ENCODE measurements at regions not wholly inside any gene's neighbourhood (a gene's known extent, or its start where the extent isn't known, plus 50 kb on each side); places are given as distances from the start of the nearest gene placed in this dataset.
"Not testable (repeated sequence)": the region's sequence is repeated elsewhere in the genome, so short reads cannot be mapped to it uniquely, and the experiment has no call there.

DNA sequence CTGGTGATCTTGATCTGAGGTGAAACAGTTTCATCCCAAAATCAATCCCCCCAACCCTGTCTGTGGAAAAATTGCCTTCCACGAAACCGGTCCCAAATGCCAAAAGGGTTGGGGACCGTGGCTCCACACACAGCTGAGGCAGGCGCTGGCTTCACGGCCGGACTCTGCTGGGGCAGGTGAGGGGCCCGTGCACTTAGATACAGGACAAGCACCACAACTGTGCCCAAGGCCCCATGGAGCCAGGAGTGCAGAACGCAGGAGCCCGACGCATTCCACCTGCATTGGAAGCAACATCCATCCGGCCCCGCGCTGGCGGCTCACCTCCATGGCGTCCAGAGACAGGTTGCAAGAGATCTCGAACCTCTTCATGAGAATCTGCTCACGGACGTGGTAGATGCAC lies 5384.4 kb upstream of the TPTE start:
- not testable (repeated sequence) for H3K27ac Mint-ChIP-seq, H3K9me3 Mint-ChIP-seq, H3K4me3 Mint-ChIP-seq, H3K36me3 Mint-ChIP-seq, H3K4me1 Mint-ChIP-seq, H3K27me3 Mint-ChIP-seq

DNA sequence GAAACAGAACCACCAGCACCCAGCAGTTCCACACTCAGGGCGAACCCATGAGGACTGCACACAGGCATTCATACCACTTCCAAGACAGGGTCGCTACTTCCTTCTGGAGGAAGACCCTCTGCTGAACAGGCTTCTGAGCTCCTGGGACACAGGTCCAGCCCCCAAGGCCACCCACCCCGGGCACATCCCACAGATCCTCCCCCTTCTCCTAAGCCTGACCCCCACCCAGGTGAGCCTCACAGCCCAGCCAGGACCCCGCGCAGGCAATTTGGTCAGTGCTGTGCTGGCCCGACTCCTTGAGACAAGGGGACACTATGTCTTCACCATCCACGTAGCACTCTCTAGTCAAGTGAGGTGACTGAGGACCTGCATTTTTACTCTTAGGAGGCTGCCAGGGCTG lies 5382.7 kb upstream of the TPTE start:
- H3K4me1 Mint-ChIP-seq, H3K36me3 Mint-ChIP-seq, H3K4me3 Mint-ChIP-seq, H3K27me3 Mint-ChIP-seq, H3K9me3 Mint-ChIP-seq, H3K27ac Mint-ChIP-seq: not testable (repeated sequence)

DNA sequence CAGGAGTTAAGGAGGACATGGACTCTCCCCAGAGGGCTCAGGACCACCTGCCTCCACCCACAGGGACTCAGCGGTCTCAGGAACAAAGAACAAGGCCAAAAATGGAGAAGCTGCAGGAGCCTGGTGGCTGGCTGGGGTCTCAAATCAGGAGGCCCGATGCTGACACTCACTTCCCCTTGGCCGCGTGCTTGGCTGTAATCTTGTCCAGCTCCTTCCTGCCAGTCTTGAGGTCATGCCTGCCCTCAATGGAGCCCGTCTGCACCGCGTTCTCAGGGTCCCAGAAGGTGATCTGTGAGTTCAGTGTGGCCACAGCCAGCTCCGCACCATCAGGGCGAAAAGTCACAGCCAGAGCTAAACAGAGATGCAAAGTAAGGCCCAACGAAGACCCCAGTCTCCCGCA lies 5381.9 kb upstream of the TPTE start:
- H3K9me3 Mint-ChIP-seq, H3K4me1 Mint-ChIP-seq, H3K4me3 Mint-ChIP-seq, H3K36me3 Mint-ChIP-seq, H3K27ac Mint-ChIP-seq, H3K27me3 Mint-ChIP-seq: not testable (repeated sequence)

DNA sequence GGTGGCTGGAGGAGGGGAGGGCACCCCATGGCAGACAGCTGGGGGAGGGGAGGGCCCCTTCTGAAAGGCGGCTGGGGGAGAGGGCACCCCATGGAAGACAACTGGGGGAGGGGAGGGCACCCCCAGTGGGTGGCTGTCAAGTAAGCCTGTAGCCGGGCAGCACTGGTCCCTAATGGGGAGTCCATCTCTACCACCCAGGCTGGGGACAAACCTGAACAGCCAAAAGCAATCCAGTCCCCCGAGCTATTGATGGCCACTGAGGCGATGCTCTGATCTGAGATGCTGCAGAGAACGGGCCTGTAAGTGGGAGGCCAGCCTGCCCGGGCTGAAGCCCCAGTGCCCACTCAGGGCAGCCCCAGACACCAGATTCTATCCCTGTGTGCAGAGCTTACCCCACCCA lies 5378.4 kb upstream of the TPTE start:
- H3K4me3 Mint-ChIP-seq, H3K27me3 Mint-ChIP-seq, H3K9me3 Mint-ChIP-seq, H3K27ac Mint-ChIP-seq, H3K4me1 Mint-ChIP-seq, H3K36me3 Mint-ChIP-seq: not testable (repeated sequence)

DNA sequence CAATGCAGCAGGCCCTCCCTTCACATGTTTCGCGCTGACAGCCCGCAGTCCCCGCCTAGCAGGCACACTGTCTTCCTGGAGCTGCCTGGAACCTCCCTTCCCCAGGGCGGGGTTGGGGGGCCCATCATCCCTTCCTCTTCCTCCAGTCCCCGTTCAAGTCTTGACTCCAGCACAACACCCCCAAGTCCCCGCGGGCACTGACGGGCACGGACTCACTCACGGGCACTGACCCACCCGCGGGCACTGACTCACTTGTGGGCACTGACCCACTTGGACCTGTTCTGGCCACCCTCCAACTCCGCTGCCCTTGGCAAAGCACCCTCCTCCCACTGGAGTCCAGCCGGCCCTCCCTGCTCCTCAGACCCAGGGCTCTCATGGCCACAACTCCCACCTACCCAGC lies 5376.7 kb upstream of the TPTE start:
- H3K9me3 Mint-ChIP-seq, H3K4me3 Mint-ChIP-seq, H3K27me3 Mint-ChIP-seq, H3K4me1 Mint-ChIP-seq, H3K27ac Mint-ChIP-seq, H3K36me3 Mint-ChIP-seq: not testable (repeated sequence)

DNA sequence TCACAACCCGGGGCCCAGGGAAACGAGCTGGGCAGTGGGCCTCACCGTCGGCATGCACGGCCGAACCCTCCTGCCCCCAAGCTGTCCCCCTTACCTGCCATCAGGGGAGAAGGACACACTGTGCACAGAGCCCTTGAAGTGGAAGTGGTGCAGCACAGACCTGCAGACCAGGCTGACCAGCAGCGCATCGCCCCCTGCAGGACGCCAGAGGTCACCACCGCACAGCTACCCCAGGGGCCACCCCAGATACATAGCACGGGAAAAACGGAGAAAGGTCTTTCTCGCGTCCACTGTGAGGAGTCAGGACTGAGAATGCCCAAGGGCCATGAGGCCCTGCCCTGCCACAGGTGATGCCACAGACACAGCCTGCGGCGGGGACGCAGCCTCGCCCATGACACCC lies 5373.7 kb upstream of the TPTE start:
- H3K27me3 Mint-ChIP-seq, H3K27ac Mint-ChIP-seq, H3K4me3 Mint-ChIP-seq, H3K36me3 Mint-ChIP-seq, H3K4me1 Mint-ChIP-seq, H3K9me3 Mint-ChIP-seq: not testable (repeated sequence)

DNA sequence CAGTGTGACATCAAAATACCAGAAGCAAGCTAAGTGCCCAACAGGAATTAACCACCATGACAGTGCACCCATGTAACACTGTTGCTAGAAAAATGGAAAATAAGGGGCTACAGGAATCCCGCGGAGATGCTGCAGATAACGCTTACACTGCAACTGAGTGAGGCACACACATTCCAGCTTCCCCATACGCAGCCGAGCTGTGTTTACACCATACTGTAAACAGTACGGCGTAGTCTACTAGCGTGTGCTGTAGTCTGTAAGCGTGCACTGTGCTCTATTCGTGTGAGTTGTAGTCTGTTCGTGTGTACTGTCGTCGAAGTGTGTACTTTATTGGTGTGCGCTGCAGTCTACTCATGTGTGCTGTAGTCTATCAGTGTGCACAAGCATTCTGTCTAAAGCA lies 5372.2 kb upstream of the TPTE start:
- not testable (repeated sequence) for H3K27me3 Mint-ChIP-seq, H3K4me3 Mint-ChIP-seq, H3K4me1 Mint-ChIP-seq, H3K27ac Mint-ChIP-seq, H3K36me3 Mint-ChIP-seq, H3K9me3 Mint-ChIP-seq

DNA sequence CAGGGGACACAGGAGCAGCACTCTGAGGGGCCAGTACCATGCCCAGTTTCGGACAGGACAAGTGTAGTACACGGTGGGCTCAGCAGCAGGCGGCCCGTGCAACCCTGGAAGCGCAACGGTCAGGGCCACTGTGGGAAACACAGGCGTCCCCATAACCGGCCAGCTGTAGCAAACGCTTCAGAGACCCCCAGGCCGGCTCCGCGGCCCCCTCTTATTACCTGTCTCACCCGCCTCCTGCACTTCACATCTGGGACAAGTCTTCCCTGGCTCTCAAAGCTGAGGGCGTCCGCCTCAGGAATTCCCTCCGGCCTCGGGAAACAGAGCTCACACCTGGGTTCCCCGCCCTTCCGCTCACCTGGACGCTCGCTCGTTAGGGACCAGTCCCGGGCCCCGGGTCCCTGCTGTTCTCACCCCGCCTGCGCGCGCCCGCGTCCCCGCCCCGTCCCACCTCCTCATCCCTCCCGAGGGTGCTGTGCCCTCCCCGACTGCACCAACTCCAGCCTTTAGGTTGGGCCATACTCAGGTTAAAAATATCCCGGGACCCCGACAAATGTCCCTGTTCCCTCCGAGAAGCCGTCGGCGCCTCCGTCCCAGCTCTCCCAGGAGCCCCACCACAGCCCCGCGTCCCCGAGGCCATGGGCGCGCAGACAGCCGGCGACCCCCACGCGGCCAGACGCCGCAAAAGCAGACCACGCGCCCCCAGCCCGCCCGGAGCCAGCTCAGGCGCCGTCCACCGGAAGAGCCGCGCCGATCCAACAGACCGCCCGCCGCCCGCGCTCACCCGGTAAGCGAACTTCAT lies 5367.3 kb upstream of the TPTE start:
- not testable (repeated sequence) for H3K4me3 Mint-ChIP-seq, H3K36me3 Mint-ChIP-seq, H3K4me1 Mint-ChIP-seq, H3K27me3 Mint-ChIP-seq, H3K27ac Mint-ChIP-seq, H3K9me3 Mint-ChIP-seq

DNA sequence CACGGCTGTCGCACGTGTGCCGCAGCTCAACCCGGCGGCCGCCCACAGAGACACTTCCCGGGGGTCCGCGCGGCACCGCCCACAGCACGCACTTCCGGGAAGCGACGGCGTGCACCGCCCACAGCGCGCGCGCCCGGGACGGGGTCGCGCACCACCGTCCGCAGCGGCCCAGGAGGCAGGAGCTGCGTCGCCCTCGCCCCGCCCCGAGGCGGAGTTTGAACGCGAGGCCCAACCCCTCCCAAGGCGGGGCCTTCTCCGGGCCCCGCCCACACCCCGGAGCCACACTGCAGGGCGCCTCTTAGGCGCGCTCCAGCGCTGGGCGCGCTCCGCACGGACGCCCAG lies 5366.8 kb upstream of the TPTE start:
- H3K36me3 Mint-ChIP-seq = not testable (repeated sequence)

DNA sequence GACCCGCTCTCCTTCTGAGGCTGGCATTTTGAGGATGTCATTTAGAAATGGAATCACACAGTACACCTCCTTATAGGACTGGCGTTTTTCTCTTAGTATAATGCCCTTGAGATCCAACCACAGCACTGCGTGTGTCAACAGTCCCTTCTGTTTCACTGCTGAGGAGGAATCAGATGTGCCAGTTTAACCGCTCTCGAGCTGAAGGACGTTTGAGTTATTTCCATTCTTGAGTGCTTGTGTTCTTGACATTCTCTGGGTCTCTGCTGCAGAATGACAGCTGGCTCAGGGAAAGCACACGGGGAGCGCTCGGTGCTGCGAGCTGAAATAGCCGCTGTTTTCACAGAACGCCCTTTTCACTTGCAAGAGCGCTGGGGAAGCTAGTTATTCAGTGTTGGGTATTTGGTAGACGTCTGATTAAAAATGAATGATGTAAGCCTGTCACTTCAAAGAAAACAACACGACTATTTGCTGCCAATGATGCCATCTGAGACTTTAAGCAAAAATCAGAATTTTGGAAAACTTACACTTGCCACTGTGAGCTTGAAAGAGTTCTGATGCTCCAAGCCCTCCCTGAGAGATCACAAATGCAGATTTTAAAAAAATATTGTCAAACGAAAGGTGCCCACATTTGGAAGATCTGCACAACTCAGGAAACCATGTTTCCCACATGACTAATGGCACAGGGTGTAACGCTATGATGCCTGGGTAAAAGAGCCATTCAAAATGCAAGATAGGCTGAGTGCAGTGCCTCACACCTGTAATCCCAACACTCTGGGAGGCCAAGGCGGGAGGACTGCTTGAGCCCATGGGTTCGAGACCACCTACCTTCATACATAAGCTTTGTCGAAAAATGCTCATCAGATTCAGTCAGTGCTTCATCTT lies 5358.4 kb upstream of the TPTE start:
- H3K9me3 Mint-ChIP-seq, H3K4me3 Mint-ChIP-seq, H3K27me3 Mint-ChIP-seq, H3K36me3 Mint-ChIP-seq, H3K27ac Mint-ChIP-seq, H3K4me1 Mint-ChIP-seq: not testable (repeated sequence)

More for the DNA sequence above, 5366.8 kb upstream of the TPTE start:
- H3K27ac Mint-ChIP-seq, H3K9me3 Mint-ChIP-seq, H3K27me3 Mint-ChIP-seq, H3K4me1 Mint-ChIP-seq: not testable (repeated sequence)
- H3K4me3 Mint-ChIP-seq = peak overlapping the region in 2 of 4 donors; percentile 27 to 51

DNA sequence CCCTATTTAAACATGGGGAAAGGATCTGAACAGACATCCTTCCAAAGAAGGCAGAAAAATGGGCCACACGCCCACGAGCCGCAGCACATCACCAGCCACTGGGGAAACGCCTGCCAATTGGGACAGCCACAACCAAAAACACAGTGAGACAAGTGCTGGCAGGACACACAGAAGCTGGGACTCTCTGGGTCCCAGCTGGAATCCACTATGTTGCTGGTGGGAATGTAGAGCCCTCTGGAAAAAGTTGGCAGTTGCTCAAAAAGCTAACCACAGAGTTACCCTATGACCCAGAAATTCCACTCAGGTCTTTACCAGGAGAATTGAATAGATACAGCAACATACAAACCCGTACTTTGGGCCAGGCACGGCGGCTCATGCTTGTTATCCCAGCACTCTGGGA lies 5355.6 kb upstream of the TPTE start:
- H3K4me3 Mint-ChIP-seq, H3K27me3 Mint-ChIP-seq, H3K36me3 Mint-ChIP-seq, H3K27ac Mint-ChIP-seq, H3K9me3 Mint-ChIP-seq, H3K4me1 Mint-ChIP-seq: not testable (repeated sequence)
